HG03039 (cell line): ENCODE measurements at regions not wholly inside any gene's neighbourhood (a gene's known extent, or its start where the extent isn't known, plus 50 kb on each side); places are given as distances from the start of the nearest gene placed in this dataset.

ENCODE experiments used
- ATAC-seq: cut with Tn5 transposase; IDR thresholded peaks from one replicate; pipeline ENCODE4 v1.9.1; 2021; ENCODE audit warnings: mild to moderate bottlenecking, moderate library complexity; ENCODE audit not compliant: unreplicated experiment

- ATAC-seq: no peak
Measured at GRCh38 chr11:131043251-131043650, 127.0 kb upstream of the SNX19 start.

- no peak for ATAC-seq
Measured at GRCh38 chr11:131044851-131045250, 128.6 kb upstream of the SNX19 start.

- ATAC-seq: no peak
Measured at GRCh38 chr11:131052367-131052766, 136.1 kb upstream of the SNX19 start.

- no peak for ATAC-seq
Measured at GRCh38 chr11:131056036-131056435, 139.8 kb upstream of the SNX19 start.

GRCh38 chr11:131063638-131064037 lies 147.4 kb upstream of the SNX19 start:
- no peak for ATAC-seq

GRCh38 chr11:131064373-131064991 lies 148.2 kb upstream of the SNX19 start:
- ATAC-seq: peak; percentile 54

- ATAC-seq: no peak
Measured at GRCh38 chr11:131065435-131066413, 149.4 kb upstream of the SNX19 start.

GRCh38 chr11:131066551-131066950 lies 150.3 kb upstream of the SNX19 start:
- ATAC-seq: no peak

GRCh38 chr11:131070365-131070764 lies 154.1 kb upstream of the SNX19 start:
- ATAC-seq: no peak

- ATAC-seq: no peak
Measured at GRCh38 chr11:131073167-131073566, 156.9 kb upstream of the SNX19 start.

- no peak for ATAC-seq
Measured at GRCh38 chr11:131074573-131074972, 158.3 kb upstream of the SNX19 start.

GRCh38 chr11:131077340-131077739 lies 161.1 kb upstream of the SNX19 start:
- ATAC-seq: no peak

GRCh38 chr11:131079036-131079435 lies 162.8 kb upstream of the SNX19 start:
- ATAC-seq: no peak

GRCh38 chr11:131089727-131090245 lies 173.5 kb upstream of the SNX19 start:
- ATAC-seq: no peak

GRCh38 chr11:131092469-131092868 lies 176.2 kb upstream of the SNX19 start:
- no peak for ATAC-seq

- ATAC-seq: no peak
Measured at GRCh38 chr11:131094827-131095226, 178.5 kb upstream of the SNX19 start.

- ATAC-seq: no peak
Measured at GRCh38 chr11:131095511-131096185, 179.4 kb upstream of the SNX19 start.

GRCh38 chr11:131099013-131099412 lies 182.7 kb upstream of the SNX19 start:
- ATAC-seq: no peak

- ATAC-seq: no peak
Measured at GRCh38 chr11:131099746-131100145, 183.5 kb upstream of the SNX19 start.

- ATAC-seq: no peak
Measured at GRCh38 chr11:131108760-131109159, 192.5 kb upstream of the SNX19 start.

GRCh38 chr11:131109257-131109656 lies 193.0 kb upstream of the SNX19 start:
- ATAC-seq: no peak
